HG03025 (cell line): ENCODE measurements at regions not wholly inside any gene's neighbourhood (a gene's known extent, or its start where the extent isn't known, plus 50 kb on each side); places are given as distances from the start of the nearest gene placed in this dataset.
"Not testable (repeated sequence)": the region's sequence is repeated elsewhere in the genome, so short reads cannot be mapped to it uniquely, and the experiment has no call there.

Experiments used
- ATAC-seq: cut with Tn5 transposase; IDR thresholded peaks from one replicate; pipeline ENCODE4 v1.9.1; 2021; ENCODE audit warnings: mild to moderate bottlenecking, moderate library complexity; ENCODE audit not compliant: unreplicated experiment, low FRiP score

- no peak for ATAC-seq
These were observed 660.0 kb downstream of the C12orf50 start for GRCh38 chr12:87369161-87369560.

- ATAC-seq = no peak
These were observed 660.9 kb downstream of the C12orf50 start for GRCh38 chr12:87368259-87368658.

DNA sequence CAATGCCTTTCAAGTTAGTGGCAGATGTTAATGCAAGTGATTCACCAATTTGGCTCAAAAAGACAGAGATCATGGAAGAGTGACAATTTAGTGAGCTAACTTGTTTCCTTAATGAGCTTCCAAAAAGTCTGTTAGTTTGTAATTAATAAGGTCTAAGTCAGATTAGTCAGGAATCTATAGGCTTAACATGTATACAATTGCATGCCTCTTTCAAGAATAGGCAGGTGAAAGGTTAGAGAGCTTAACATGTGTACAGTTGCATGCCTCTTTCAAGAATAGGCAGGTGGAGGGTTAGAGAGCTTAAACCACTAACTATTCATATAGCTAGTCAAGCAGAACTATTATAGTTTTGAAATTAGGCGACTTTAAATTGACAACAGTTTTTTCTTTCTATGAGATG is 663.8 kb downstream of the C12orf50 start:
- no peak for ATAC-seq

DNA sequence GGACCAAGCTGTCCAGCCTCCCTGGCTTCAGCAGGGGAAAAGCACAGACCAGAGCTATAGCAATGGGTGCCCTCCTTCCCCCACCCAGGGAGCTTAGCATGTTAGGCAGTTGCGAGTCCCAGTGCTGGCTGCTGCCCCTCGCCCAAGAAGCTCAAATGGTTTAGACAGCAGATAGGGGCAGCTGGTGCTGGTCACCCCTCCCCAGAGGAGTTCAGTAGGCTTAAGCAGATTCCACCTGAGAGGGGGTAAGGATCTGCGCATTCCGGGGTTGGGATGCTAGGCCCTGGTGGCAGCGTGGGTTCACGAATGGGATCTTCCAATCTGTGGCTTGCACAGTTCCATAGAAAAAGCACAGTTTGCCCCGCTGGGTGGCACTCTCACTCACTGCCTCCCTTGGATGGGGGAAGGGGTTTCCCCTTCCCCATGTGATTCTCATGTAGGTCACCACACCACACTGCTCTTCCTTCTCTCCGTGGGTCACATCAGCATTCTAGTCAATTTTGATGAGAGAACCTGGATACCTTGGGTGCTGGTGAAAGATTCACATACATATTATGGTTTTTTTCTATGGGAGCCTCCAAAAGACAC is 665.6 kb downstream of the C12orf50 start:
- no peak for ATAC-seq

DNA sequence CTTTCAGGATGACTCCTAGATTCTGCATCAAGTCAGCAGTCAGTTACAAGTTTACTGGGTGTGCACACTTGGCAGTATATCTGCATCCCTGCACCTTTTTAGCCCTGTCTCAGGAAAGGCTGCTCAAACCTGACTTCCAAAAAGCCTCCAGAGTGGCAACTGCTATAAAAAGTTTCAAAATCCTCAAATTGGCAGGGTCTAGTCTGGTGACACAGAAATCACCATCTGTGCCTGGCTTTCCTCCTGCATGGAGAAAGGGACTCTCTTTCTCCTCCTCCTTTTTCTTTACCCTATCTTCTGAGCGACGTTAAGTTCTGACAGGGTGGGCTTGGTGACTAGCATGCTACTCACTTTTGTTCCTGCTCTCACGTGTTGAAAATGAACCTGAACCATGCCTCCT is 679.5 kb downstream of the C12orf50 start:
- no peak for ATAC-seq

- no peak for ATAC-seq
These were observed 681.1 kb downstream of the C12orf50 start for GRCh38 chr12:87348071-87348470.

DNA sequence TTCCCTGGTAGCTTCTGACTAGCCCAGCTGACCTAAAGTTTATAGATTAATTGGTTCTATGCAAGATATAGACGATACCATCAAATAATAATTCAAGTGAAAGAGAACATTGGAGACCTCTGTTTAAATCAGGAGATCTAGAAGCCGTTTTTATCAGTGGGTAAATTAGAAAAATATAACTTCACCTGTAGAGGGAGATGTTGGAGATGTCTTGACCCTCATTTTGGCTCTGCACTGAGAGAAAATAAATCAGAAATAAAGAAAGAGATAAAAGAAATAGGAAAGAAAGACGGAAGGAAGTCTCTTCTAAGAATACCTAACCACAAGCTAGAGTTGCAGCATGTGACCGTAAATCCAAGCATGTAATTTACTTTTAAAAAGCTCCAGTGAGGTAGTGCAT is 684.5 kb downstream of the C12orf50 start:
- no peak for ATAC-seq

- no peak for ATAC-seq
These were observed 690.5 kb downstream of the C12orf50 start for GRCh38 chr12:87338681-87339080.

DNA sequence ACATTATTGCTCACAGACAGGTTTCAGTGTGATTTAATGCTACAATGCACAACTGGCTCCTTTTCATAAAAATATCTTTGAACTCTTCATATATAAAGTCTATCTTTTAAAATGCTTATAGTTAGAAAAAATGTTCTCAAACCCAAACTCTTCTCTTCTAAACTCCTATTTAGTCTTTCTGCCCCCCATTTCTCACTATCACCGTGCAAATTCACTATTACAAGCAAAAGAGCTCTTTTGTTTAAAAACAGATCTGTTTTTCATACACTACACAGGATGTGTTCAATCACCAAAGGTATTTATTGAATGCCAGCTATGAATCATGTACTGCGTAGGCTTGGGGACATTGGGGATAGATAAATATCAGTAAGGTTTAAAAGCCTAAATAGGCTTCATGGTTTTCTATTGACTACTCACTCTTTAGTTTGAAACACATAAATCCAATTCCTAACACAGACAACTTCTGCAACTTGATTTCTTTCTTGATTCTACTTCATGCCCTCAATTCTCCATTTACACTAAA is 692.3 kb downstream of the C12orf50 start:
- ATAC-seq = no peak

- ATAC-seq = no peak
These were observed 696.0 kb downstream of the C12orf50 start for GRCh38 chr12:87332987-87333726.

DNA sequence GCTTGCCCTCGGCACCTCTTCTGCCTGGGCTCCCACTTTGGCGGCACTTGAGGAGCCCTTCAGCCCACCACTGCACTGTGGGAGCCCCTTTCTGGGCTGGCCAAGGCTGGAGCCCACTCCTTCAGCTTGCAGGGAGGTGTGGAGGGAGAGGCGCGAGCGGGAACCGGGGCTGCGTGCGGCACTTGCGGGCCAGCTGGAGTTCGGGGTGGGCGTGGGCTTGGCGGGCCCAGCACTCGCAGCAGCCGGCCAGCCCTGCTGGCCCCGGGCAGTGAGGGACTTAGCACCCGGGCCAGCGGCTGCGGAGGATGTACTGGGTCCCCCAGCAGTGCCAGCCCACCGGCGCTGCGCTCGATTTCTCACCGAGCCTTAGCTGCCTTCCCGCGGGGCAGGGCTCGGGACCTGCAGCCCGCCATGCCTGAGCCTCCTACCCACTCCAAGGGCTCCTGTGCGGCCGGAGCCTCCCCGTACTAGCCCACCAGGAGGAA is 699.1 kb downstream of the C12orf50 start:
- not testable (repeated sequence) for ATAC-seq

- no peak for ATAC-seq
These were observed 699.9 kb downstream of the C12orf50 start for GRCh38 chr12:87329076-87329863.

GRCh38 chr12:87323369-87323768 is 705.8 kb downstream of the C12orf50 start:
- no peak for ATAC-seq

- no peak for ATAC-seq
These were observed 708.5 kb downstream of the C12orf50 start for GRCh38 chr12:87320724-87321123.

GRCh38 chr12:87317302-87317701 is 711.9 kb downstream of the C12orf50 start:
- ATAC-seq = no peak

GRCh38 chr12:87311206-87311605 is 718.0 kb downstream of the C12orf50 start:
- peak; percentile 82 for ATAC-seq

DNA sequence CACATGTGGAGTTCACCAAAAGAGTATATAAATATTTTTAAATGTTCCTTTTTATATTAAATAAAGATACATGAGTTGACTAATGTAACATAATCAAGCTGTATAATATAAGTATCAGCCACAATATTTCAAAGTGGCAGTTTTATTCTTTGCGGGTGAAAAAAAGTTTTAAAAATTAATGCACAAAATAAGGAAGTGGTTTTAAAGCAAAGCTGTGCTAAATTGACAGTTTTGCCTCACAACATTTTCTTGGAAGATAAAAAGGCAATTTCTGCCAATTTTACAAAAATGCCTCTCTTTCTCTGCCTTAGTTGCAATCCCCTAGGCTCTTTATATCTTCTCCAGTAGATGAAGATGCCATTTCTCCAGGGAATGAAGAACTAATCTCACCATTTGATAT is 719.1 kb downstream of the C12orf50 start:
- ATAC-seq = no peak

GRCh38 chr12:87305481-87305880 is 723.7 kb downstream of the C12orf50 start:
- ATAC-seq = no peak

DNA sequence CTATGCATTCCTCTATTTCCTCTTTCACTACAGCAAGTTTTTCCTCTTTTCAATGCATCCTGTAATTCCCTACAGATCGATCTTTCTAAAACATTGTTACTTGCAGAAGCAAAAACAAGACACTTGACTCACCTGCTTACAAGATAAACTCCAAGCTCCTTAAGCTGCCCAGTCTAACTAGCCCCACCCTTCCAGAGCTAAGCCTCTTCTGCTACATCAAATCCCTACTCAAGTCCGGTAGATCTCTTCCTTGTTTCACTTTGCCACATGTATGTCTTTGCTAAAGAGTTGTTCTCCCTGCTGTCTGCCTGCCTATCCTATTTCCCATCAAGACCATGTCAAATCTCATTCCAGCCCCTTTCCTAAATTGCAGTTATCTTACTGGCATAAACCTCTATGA is 724.8 kb downstream of the C12orf50 start:
- ATAC-seq = no peak

DNA sequence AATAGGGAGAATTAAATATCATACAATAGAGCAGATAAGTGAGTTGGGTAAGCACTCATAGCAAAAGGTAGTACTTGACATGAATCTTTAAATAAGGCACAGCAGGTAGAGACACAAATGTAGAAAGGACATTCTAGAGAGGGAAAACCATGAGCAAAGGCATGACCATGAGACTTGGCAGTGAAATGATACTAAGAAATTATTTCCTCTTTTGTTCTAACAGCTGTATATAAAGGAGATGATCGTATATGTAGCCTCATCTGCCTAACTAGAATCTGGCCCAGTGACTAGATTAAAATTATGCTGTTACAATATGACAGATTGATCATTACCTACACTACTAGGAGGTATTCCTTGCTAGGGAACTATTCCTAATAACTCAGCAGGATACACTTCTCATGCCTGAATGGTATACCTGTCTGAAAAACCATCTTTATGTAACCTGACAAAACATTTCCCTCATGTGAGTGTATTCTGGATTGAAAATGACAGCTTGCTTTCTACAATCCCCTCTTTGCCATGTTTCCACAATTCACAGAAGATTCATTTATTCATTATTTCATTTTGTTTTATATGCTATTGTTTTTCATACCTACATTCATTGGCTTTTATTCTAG is 725.7 kb downstream of the C12orf50 start:
- no peak for ATAC-seq
